ENCODE measurements at regions not wholly inside any gene's neighbourhood (a gene's known extent, or its start where the extent isn't known, plus 50 kb on each side); places are given as distances from the start of the nearest gene placed in this dataset.
"Not testable (repeated sequence)": the region's sequence is repeated elsewhere in the genome, so short reads cannot be mapped to it uniquely, and the experiment has no call there.

DNA sequence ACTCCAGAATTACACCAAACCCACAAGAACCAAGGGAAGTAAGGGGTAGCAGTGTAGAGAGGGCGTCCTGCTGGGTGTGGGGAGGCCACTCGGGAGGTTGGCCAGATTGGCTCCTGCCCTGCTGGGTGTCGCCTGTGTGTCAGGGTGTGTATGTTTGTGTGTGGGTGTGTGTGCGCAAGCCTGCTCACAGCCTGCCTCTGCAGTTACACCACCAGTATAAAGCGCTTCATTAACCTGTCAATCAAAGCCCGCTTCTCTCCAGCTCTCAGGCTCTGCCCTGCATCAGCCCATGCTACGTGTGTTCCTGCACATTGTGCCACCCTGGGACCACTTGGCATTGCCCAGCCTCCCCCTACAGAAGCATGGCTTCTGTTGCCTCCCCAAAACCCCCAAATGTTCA, 83.3 kb upstream of the PAX2 start:
- peaks cover 0 to 8% (median 4%) of the 10 kb centered on the region in 4 donors for H3K4me1 ChIP-seq
- TF ChIP-seq POLR2A (IDR thresholded peaks at IDR 0.05) (no peak), POLR2AphosphoS5 (IDR thresholded peaks at IDR 0.05) (no peak), EP300 (IDR thresholded peaks at IDR 0.05) (no peak)
- TF ChIP-seq, protein P1, sequence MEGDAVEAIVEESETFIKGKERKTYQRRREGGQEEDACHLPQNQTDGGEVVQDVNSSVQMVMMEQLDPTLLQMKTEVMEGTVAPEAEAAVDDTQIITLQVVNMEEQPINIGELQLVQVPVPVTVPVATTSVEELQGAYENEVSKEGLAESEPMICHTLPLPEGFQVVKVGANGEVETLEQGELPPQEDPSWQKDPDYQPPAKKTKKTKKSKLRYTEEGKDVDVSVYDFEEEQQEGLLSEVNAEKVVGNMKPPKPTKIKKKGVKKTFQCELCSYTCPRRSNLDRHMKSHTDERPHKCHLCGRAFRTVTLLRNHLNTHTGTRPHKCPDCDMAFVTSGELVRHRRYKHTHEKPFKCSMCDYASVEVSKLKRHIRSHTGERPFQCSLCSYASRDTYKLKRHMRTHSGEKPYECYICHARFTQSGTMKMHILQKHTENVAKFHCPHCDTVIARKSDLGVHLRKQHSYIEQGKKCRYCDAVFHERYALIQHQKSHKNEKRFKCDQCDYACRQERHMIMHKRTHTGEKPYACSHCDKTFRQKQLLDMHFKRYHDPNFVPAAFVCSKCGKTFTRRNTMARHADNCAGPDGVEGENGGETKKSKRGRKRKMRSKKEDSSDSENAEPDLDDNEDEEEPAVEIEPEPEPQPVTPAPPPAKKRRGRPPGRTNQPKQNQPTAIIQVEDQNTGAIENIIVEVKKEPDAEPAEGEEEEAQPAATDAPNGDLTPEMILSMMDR (IDR thresholded peaks at IDR 0.05) = no peak
- no peak for DNase-seq
- no peaks in the 10 kb centered on the region for H3K36me3 ChIP-seq
- no peak overlapping the region for H3K27ac ChIP-seq
- peaks cover 0 to 9% (median 3%) of the 10 kb centered on the region in 4 donors for H3K9me3 ChIP-seq
- intact Hi-C loops (cut with DNase I; ENCODE audit: low total_unique reads) = no loop called here
- WGBS, 5 donors = 39 to 52% (median 45%) methylated on average over 7 of the region's 7 CpGs
- no peak overlapping the region for H3K4me3 ChIP-seq
- peaks cover 21 to 100% (median 68%) of the 10 kb centered on the region in 3 donors for H3K27me3 ChIP-seq

DNA sequence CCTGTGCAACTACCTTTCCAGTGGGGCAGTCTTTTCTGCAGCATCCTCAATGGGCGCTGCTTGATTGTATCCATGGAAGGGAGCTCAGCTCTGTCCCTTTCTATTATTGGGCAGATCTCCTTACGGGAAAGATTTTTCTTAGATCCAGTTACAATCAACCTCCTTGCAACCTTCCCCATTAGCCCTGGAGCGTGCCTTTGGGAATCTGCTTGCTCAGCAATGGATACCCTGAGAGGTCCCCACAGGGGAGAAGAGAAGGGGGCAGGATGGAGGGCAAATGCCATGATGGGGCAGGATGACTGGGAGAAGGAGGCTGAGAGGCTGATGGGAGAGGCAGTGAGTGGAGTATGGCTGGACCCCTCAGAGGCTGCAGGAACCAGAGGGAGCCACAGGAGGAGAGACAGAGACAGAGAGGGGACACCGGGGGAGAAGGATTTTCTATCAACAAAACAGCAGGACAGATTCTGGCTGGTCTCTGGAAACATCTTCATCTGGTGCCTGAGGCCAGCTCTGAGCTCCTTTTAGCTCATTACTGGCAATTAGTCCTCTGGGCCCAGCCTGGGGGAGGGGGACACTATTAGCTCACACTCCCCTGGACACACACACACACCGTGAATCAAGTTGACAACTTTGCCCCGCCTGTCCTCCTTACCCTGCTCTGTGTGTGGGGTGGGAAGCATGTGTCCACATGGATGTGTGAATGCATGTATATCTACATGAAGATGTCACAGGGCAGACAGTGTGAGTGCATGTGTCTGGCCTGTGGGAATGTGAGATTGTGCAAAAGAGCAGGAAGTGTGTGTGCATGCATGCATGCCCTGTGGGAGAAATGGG, 80.8 kb upstream of the PAX2 start:
- H3K27ac ChIP-seq = no peak overlapping the region
- TF ChIP-seq POLR2AphosphoS5 (IDR thresholded peaks at IDR 0.05) = no peak
- TF ChIP-seq, protein P1 (IDR thresholded peaks at IDR 0.05) = no peak
- no peak for TF ChIP-seq EP300 (IDR thresholded peaks at IDR 0.05)
- no peak for TF ChIP-seq POLR2A (IDR thresholded peaks at IDR 0.05)
- 35 to 56% (median 42%) methylated on average over 6 of the region's 6 CpGs for WGBS, 5 donors
- no peaks in the 10 kb centered on the region for H3K9me3 ChIP-seq
- no peak for DNase-seq
- no peak overlapping the region for H3K4me3 ChIP-seq
- H3K27me3 ChIP-seq = peaks cover 10 to 100% (median 66%) of the 10 kb centered on the region in 3 donors
- H3K36me3 ChIP-seq = no peaks in the 10 kb centered on the region
- H3K4me1 ChIP-seq = peaks cover 0 to 4% (median 2%) of the 10 kb centered on the region in 4 donors
- intact Hi-C loops (cut with DNase I; ENCODE audit: low total_unique reads) = no loop called here

DNA sequence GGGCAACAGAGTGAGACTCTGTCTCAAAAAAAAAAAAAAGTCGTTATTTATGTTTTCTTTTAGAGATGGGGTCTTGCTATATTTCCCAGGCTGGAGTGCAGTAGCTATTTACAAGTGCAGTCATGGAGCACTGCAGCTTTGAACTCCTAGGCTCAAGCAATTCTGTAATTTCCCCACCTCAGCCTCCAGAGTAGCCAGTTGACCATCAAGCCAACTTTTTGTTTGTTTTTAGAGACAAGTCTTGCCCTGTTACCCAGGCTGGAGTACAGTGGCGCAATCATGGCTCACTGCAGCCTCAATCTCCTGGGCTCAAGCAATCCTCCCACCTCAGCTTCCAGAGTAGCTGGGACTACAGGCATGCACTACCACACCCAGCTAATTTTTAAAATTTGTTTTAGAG, 78.7 kb upstream of the PAX2 start:
- H3K4me3 ChIP-seq; DNase-seq; H3K9me3 ChIP-seq; H3K4me1 ChIP-seq; H3K27ac ChIP-seq; H3K36me3 ChIP-seq; intact Hi-C loops (cut with DNase I; ENCODE audit: low total_unique reads): not testable (repeated sequence)
- H3K27me3 ChIP-seq = peaks cover 12 to 100% (median 69%) of the 10 kb centered on the region in 3 donors
- 39 to 81% (median 71%) methylated on average over 2 of the region's 2 CpGs for WGBS, 5 donors

DNA sequence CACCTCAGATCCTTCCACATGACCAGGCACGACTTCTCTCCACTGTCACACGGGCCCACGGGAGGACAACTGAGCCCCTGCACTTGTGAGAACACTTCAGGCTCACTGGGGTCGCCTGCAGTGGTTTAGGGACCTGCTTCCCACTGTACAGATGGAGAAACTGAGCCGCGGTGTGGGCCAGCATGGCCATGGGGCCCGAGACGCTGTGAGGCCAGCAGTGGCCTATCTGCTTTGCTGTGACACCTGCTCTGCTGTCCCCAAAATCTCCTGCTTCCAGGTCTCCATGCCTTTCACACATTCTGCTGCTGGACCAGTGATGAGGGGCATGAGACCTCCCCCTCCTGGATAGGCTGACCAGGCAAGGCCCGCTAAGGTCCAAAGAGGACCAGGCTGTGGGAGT, 75.8 kb upstream of the PAX2 start:
- H3K4me1 ChIP-seq = peaks cover 0 to 8% (median 6%) of the 10 kb centered on the region in 4 donors
- peaks cover 10 to 100% (median 75%) of the 10 kb centered on the region in 3 donors for H3K27me3 ChIP-seq
- DNase-seq = no peak
- H3K9me3 ChIP-seq = no peaks in the 10 kb centered on the region
- H3K36me3 ChIP-seq = no peaks in the 10 kb centered on the region
- H3K4me3 ChIP-seq = no peak overlapping the region
- TF ChIP-seq POLR2AphosphoS5 (IDR thresholded peaks at IDR 0.05) = no peak
- TF ChIP-seq, protein P1 (IDR thresholded peaks at IDR 0.05) = no peak
- TF ChIP-seq EP300 (IDR thresholded peaks at IDR 0.05) = no peak
- TF ChIP-seq POLR2A (IDR thresholded peaks at IDR 0.05) = no peak
- 50 to 74% (median 59%) methylated on average over 1 to 9 of the region's 9 CpGs for WGBS, 5 donors
- intact Hi-C loops (cut with DNase I; ENCODE audit: low total_unique reads) = no loop called here
- no peak overlapping the region for H3K27ac ChIP-seq

DNA sequence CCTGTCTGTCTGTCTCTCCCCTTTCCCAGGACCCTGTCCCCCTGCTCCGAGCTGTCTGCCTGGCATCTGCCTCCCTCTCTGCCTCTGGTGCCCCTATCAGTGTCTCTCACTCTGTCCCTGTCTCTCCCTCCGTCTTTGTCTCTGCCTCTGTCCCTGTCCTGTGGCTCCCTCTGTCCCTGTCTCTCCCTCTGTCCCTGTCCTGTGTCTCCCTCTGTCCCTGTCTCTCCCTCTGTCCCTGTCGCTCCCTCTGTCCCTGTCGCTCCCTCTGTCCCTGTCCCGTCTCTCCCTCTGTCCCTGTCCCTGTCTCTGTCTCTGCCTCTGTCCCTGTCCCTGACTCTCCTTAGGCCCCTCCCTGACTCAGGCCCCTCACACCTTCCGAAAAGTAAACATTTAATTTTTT, 75.0 kb upstream of the PAX2 start:
- no peak overlapping the region for H3K27ac ChIP-seq
- 21 to 38% (median 24%) methylated on average over 6 of the region's 6 CpGs for WGBS, 5 donors
- H3K4me1 ChIP-seq = peaks cover 0 to 8% (median 6%) of the 10 kb centered on the region in 4 donors
- H3K4me3 ChIP-seq = no peak overlapping the region
- peaks cover 10 to 99% (median 73%) of the 10 kb centered on the region in 3 donors for H3K27me3 ChIP-seq
- intact Hi-C loops (cut with DNase I; ENCODE audit: low total_unique reads) = no loop called here
- no peak for TF ChIP-seq POLR2A (IDR thresholded peaks at IDR 0.05)
- no peak for TF ChIP-seq POLR2AphosphoS5 (IDR thresholded peaks at IDR 0.05)
- TF ChIP-seq, protein P1 (IDR thresholded peaks at IDR 0.05) = no peak
- TF ChIP-seq EP300 (IDR thresholded peaks at IDR 0.05) = no peak
- H3K9me3 ChIP-seq = no peaks in the 10 kb centered on the region
- H3K36me3 ChIP-seq = no peaks in the 10 kb centered on the region
- no peak for DNase-seq
